ENCODE measurements at regions not wholly inside any gene's neighbourhood (a gene's known extent, or its start where the extent isn't known, plus 50 kb on each side); places are given as distances from the start of the nearest gene placed in this dataset.

DNA sequence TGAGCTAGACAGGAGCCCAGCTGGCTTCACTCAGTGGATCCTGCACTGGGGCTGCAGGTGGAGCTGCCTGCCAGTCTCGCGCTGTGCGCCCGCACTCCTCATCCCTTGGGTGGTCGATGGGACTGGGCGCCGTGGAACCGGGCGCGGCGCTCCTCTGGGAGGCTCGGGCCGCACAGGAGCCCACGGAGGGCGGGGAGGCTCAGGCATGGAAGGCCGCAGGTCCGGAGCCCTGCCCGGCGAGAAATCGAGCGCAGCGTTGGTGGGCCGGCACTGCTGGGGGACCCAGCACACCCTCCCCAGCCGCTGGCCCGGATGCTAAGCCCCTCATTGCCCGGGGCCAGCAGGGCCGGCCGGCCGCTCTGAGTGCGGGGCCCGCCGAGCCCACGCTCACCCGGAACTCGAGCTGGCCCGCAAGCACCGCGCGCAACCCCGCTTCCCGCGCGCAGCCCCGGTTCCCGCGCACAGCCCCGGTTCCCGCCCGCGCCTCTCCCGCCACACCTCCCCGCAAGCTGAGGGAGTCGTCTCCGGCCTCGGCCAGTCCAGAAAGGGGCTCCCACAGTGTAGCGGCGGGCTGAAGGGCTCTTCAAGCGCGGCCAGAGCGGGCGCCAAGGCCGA, 1130.5 kb upstream of the FLRT2 start:
- no peak for DNase-seq

- DNase-seq = no peak
Observed at GRCh38 chr14:84401631-84402030, 1128.3 kb upstream of the FLRT2 start.

GRCh38 chr14:84403585-84403984, 1126.4 kb upstream of the FLRT2 start:
- DNase-seq = no peak

- no peak for DNase-seq
Observed at GRCh38 chr14:84404246-84404645, 1125.7 kb upstream of the FLRT2 start.

- DNase-seq = no peak
Observed at GRCh38 chr14:84409435-84409834, 1120.5 kb upstream of the FLRT2 start.

GRCh38 chr14:84410344-84410743, 1119.6 kb upstream of the FLRT2 start:
- no peak for DNase-seq

DNA sequence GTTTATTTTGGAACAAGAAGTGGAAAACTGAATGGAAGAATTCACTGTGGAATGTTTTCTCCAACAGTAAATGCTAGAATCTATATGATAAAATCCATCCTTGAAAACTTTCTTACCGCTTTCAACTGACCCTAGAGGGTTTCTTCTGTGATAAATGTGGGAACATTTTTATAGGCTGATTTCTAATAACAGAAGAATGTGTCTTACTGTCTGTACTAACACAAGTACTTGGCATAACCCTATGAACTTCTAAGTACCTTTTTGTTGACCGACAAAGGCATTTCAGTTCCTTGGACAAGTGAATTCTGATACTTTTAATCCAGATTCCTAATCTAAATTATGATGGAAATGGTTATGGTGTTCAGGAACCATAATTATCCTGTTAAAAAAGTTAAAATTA, 1109.7 kb upstream of the FLRT2 start:
- no peak for DNase-seq

DNA sequence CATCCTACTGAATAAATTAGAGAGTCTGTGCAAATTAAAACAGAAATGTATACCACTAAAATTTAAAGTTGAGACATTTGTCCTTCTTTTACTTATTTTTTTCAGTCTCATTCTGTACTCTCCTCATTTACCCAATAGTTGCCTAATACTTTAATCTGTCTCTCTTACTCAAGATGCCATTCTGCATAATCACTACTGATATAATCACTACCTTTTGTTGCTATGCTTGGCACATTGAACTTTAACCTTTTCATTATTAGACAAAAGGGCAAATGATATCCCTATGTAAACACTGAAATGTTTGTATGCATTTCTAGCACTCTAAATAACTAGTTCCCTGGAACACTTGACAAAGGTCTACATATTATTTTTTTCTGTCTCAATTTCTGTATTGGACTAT, 1108.3 kb upstream of the FLRT2 start:
- DNase-seq = no peak

DNA sequence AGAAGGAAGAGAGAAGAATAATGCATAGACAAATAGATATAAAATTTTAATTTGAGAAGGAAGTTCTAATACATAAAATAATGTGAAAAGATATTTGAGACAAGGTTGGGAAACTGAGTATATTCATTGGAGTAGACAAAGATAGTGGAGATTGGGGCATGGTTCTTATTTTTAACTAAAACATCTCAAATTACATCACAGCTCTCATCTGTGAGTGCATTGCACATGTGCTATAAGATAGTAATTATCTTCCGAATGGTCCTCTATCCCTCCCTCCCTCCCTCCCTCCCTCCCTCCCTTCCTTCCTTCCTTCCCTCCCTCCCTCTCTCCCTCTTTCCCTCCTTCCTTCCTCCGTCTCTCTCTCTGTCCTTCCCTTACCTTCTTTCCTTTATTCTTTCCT, 1104.0 kb upstream of the FLRT2 start:
- no peak for DNase-seq

- no peak for DNase-seq
Observed at GRCh38 chr14:84432676-84433075, 1097.3 kb upstream of the FLRT2 start.

- no peak for DNase-seq
Observed at GRCh38 chr14:84433961-84434360, 1096.0 kb upstream of the FLRT2 start.

DNA sequence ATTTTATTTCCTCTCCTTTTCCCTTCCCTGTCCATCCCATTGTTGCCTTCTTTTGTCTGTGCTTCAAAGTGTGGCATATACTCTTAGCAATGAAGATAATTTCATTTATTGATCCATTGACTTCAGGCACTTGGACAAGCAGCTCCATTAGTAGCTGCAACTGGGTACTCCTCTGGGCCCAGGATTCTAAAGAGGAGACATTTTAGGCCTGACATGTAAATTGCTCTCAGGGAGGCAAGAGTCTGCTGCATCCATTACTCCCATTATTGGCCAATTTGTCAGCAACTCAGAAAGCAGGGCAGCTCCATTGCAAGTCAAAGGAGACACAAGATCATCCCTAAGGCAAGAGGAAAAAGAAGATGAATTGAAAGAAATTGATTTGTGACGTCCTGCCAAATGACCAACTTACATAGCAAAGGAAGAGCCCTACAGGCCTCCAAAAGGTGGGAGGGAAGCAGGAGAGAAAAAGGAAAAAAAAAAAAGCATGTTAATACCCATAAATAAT, 1094.1 kb upstream of the FLRT2 start:
- DNase-seq = no peak

DNA sequence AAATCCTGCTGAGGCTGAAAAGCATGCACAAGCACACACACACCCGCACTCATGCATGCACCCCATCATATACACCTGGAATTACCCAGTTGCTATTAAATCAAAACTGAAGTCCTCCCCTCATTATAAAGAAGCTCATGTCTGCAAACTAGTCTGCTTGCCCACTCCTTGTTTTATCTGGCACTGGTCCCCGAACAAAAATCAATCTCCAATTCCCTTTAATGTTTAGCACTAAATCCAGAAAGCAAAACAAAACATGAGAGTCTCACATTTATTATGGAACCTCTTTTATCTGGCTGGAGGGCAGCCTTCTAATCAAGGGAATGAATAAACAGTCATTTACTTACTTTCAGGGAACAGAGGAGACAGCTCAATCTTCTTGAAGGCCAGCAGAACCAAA, 1093.4 kb upstream of the FLRT2 start:
- DNase-seq = no peak

GRCh38 chr14:84442521-84442920, 1087.4 kb upstream of the FLRT2 start:
- no peak for DNase-seq

- no peak for DNase-seq
Observed at GRCh38 chr14:84445486-84445885, 1084.5 kb upstream of the FLRT2 start.

DNA sequence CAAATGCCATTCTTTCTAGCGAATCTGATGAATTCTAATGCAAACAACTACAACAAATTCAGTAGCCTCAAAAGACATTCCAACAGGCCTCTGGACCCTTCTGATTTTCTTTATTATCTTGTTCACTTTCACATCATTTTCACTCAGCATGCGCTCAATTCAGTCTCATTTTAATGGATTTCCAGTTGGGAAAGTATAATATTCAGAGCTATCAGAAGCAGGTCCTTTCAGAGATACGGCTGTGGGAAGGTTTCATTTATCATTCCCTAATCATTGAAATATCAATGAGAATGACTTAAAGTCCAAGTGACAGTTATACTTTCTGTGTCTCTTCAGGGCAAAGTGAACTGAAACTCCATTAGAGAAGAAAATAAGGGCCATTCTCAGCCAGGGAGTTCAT, 1083.7 kb upstream of the FLRT2 start:
- no peak for DNase-seq

GRCh38 chr14:84453307-84453950, 1076.5 kb upstream of the FLRT2 start:
- DNase-seq = no peak

DNA sequence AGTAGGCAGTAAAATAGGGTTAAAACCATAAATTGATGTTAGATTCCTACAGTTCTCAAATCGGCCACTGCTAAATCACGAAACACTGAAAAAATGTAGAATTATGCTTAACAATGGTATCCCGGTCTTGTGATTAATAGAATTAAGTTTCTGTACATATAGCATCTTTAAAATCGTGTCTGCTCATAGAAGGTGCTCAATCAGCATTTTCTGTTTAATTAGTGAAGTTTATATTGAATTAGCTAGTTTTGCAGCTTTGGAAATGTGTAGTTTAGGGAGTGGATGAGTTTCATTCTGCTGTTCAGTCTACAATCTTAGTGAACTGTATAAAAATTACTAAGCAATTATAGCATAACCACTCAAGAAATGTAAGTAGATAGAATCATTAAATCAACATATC, 1075.8 kb upstream of the FLRT2 start:
- DNase-seq = no peak

- DNase-seq = no peak
Observed at GRCh38 chr14:84456946-84457345, 1073.0 kb upstream of the FLRT2 start.

DNA sequence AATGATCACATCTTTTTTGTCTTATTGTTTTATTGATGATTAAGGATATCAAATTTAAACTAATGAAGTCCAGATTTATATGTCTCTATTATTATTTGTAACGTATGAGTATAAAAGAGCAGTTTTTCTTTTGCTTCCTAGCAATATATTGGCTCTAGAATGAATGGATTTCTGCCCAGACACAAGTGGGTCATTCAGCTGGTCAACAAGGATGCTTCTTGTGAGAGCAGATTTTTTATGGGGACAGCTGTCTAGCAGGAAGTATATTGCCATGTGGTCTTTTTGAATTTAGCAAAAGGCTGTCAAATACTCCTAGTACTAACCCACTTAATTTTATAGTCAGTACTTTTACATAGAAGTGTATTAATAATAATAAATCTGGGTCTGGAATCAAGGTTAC, 1071.1 kb upstream of the FLRT2 start:
- DNase-seq = no peak

DNA sequence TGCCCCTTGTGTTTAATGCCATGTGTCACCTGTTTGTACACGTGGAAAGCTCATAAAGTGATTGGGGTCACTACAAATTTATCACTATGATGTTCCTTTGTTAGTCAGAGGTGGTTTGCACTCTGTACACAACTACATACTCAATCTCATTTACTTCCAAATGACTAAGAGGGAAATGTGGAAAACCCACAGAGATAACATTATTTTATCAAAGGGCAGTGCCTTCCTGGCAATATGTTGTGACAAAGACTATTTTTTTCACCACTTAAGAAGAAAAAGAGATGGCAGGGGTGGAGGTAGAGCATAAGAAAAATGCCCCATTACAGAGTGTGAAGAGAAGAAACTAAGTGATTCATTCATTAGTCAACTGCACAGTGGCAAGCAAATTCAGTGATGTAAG, 1064.1 kb upstream of the FLRT2 start:
- no peak for DNase-seq

GRCh38 chr14:84468153-84468552, 1061.8 kb upstream of the FLRT2 start:
- DNase-seq = no peak

DNA sequence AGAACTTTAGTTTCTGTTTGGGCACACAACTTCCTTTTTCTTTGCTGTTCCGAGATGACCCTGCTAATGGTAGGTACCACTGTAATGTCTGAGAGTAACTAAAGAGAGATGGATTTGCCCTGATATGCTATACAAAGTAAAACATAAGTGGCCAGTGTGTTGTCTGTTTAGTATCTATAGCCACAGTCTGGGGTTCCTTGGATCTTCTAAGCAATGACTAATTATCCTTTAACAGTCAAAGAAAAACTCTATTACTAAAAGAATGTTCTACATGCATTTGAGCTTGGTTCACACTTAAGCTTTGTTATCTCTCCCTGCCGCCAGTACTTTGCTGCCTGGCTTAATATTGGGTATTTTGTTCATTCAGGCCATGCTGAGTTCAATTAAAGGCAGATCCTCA, 1051.9 kb upstream of the FLRT2 start:
- DNase-seq = no peak

DNA sequence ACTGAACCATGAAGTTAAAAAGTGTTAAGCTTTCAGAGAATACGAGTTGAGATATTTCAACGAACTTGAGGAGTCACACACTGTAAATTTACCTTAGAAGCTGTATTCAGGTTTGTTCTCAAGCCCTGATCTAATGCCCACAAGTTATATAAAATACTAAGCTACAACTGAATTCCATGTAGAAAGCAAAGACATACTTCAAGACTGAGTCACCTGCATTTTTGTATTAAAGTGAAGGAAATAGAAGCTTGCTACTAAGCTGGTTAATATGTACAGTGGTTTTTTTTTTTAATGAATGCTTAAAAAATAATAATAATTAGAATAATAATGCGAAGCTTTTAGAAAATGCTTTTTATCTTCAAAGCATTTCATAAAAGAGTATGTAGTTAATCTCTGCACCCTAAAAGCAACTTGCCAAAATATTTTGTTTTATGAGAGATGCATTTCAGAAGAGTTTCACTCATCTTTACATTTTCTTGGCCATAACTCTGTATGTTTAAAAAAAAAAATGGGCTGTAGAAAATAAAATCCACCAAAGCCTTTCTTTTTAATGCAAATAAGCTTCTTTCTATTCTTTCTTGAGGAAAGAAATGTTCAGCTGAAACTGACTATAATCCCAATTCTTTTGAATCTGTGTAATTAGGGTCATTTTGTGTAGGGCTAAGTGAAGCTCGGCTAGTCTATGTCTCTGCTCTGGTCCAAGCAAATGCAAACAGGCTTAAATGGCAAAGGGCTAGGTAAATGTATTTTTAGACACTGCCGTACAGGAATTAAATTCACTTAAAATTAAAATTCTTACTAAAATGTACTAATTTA, 1047.5 kb upstream of the FLRT2 start:
- DNase-seq = no peak
